DMS153 (cell line): ENCODE measurements at regions not wholly inside any gene's neighbourhood (a gene's known extent, or its start where the extent isn't known, plus 50 kb on each side); places are given as distances from the start of the nearest gene placed in this dataset.

Experiments
- DNase-seq: peaks from one replicate; lab custom pipeline; 2025; lab: John Stamatoyannopoulos, UW

DNA sequence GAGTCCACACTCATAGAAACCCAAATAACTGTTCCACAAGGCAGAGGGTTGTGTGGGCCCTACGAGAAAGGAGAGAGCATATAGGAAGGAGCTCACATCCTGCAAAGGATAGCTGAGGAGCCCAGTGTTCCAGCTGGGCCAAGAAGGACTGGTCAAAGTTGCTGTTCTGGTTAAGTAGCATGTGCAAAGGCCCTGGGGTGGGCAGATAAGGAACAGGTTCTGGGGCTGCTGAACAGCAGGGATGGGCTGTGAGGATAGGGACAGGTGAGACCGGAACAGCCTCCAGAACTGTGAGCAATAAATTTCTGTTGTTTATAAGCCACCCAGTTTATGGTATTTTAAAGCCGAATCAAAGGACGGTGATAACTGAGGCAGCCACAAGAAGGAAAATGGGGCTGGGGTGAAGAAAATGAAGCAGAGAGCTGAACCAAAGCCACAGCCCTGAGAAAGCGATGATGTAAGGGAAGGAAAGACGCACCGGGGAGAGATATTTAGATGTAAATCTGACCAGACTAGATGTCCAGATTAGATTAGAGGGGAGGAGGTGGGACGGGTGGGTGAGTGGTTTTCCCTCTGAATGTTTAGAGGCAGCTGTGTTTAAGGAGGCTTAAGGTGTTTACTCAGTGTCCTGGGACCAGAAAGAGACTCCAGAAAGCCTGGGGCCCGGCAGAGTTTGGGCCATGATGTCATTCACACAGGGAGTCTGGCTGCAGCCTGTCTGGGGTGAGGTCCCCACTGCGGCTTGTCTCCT lies 180.8 kb upstream of the BCOR start:
- DNase-seq = no peak

DNA sequence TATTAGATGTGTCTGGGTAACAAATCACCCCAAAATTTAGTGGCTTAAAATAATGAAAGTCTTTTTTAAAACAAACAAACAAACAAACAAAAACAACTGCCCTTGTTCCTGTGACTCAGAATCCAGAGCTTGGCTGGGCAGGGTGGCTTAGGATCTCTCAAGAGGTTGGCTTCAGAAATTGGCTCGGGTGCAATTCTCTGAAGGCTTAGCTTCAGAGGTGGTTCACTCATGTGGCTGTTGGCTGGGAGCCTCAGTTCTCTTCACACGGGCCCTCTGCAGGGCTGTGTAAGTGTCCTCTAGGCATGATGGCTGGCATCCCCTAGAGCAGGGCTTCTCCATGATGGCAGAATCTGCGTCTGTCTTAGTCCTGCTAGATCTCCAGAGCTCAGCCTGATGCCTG lies 179.9 kb upstream of the BCOR start:
- DNase-seq = no peak

- DNase-seq = no peak
Observed at GRCh38 chrX:40273356-40274050, 175.7 kb upstream of the BCOR start.

DNA sequence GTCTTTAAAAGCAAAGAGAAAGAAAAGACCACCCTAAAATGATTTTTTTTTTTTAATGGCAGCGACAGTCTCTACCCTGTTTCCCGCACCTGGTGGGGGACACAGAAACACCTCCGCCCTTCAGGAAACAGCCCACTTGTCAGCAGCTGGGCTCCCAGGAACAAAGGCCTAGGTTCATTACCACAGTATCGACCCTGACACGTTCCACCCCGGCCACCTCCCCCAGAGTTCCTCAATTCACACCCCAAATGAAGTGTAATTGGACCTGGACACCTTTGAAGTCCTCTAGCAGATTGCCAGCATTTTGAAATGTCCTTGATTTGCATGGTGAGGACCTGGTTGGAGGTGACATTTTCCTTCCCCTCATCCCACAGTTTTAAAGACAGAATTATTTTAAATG lies 175.0 kb upstream of the BCOR start:
- no peak for DNase-seq

DNA sequence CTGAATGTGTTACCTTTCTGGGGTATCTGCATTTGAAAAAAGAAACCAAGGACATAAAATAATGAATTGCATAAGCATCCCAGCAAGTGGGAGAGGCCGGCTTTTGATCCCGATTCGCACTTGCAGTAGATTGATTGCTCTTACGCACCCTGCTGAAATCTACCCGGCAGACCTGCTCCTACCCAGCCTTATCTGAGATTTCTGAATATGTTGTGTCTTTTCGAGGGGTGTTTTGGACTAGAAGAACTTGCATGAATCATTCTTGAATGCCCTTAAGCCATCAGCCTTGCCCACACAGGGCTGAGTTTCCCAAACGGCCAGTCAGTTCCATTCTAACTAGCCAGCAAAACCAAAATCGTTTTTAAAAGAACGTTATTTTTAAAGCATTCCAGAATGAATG lies 174.4 kb upstream of the BCOR start:
- no peak for DNase-seq

GRCh38 chrX:40268188-40268520 lies 170.4 kb upstream of the BCOR start:
- no peak for DNase-seq

GRCh38 chrX:40267334-40268187 lies 169.8 kb upstream of the BCOR start:
- no peak for DNase-seq

- DNase-seq = peak; percentile 20
Observed at GRCh38 chrX:40266490-40267333, 169.0 kb upstream of the BCOR start.

DNA sequence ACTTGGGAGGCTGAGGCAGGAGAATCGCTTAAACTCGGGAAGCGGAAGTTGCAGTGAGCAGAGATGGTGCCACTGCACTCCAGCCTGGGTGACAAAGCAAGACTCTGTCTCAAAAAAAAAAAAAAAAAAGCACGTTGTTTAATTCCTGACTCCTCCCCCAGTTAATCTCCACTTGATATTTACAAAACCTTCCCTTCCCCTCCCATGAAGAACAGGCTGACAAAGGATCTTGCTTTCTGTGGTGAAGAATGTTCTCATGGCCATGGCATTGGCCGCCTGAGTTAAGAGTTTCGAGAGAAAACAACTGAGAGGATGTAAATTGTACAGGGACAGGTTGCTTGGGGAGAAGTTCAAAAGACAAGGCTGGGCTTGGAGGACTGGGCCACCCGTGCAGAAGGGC lies 168.2 kb upstream of the BCOR start:
- no peak for DNase-seq

DNA sequence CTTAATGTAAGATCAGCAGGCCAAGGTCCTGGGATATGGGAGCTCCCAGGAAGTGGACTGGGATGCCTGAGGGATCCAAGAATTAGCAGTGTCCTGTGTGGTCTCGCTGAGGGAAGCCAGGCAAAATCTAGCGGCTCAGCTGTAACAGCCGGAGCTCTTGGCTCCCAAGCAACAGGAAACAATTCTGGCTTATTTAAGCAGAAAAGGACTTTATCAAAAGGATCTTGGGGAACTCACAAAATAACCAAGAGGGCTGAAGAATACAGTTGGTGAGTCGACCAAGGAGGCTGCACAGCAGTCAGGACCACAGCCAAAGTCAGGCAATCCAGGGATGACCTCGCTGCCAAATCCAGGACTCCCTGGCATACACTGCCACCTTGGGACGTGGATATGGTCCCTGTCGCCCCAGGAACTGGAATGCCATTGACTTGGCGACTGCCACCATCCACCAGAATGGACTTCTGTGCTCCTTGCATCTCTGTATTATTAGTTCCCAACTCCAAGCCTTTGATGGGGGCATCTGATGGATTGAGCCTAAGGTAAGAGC lies 165.3 kb upstream of the BCOR start:
- no peak for DNase-seq

DNA sequence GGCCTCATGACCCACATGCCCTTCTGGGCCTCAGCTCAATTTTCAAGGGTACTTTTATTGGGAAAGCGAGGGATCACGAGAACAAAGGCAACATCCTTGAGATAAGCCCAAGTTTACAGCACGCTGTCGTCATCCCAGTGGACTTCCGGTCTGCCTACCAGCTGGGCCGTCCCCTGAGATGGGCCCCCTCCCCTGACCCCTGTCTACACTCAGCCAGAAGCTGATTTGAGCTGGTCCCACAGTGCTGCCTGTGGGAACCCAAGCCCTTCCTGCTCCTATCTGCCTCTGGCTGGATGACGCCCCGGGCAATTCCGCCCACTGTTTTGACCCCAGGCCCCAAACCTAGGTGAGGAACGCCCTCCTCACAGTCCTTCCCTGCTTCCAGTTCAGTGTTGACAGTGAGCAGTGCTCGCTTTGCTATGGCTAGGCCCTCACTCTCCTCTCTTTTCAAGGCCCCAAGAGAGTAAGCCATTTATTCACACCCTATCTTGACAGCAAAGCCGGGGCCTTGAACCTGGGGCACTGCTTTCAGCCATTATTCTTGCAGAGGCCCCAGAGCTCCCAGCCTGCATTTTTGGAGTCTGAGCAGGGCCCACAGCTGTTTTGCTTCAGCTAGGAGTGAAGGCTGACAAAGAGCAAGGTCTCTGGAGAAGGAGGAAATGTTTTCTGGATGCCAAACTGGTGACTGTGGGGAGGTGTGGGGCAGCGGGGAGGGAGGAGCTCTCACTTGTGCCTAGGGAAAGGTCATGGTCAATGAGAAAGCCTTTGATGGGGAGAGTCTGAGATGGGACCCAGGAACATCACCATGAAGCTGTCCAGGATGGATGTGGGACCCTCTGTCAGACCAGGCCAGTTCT lies 164.6 kb upstream of the BCOR start:
- DNase-seq = no peak

- no peak for DNase-seq
Observed at GRCh38 chrX:40261833-40262156, 164.0 kb upstream of the BCOR start.

DNA sequence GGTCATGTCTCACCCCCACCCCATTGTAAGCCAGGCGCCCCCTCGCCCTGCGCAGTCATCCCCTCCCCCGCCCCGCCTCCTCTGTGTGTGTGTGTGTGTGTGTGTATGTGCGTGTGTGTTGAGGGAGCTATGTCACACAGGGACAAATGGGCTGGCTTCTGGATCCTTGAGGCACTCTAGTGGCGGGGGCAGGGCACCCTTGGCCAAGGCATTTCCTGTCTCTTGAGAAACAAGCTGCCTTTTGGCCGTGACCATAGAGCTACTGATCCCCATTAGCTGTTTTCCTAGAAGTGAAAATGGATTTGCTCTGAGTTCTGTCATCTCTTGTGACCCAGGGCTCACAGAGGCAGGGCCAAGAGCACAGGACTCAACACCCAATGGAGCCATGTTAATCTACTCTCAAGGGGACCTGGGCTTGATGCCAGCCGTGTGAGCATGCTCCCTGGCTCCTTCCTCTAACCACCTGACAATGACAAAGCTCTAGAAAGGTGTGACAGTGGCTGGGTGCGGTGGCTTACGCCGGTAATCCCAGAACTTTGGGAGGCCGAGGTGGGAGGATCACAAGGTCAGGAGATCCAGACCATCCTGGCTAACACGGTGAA lies 162.5 kb upstream of the BCOR start:
- no peak for DNase-seq

DNA sequence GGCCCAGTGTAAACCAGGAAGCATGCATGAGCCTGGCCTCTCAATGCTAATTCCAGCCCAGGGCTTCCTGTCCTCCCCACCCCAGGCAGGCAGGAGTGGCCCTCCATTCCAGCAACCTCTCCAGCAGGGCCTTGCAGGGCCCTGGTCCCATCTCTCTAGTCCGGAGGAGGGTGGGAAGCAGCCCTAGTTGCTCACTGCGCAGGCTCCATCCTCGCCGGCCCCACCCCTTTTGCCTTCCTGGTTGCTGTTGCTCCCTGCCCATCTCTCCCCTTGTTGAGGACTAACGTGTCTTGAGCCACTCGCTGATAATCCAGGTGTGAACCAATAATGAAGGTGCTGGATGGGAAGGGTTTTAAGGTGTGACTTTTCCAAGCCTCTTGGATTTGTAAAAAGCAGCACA lies 161.2 kb upstream of the BCOR start:
- DNase-seq = no peak

DNA sequence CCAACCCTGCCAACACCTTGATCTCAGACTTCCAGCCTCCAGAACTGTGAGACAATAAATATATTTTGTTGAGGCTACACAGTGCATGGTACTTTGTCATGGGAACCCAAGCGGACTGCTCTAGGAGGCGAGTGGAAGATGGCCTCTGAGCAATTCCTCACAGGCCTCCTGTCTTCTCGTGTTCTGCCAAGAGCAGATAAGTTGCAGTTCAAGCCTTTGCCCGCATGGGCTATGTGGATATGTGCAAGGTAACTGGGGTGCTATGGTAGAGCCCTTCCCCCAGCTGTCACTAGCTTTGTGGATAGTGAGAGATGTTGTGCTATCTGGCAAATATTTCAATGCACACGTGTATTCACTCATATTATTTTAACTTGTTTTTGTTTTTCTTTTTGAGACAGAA lies 156.0 kb upstream of the BCOR start:
- no peak for DNase-seq

GRCh38 chrX:40249582-40249981 lies 151.8 kb upstream of the BCOR start:
- no peak for DNase-seq

DNA sequence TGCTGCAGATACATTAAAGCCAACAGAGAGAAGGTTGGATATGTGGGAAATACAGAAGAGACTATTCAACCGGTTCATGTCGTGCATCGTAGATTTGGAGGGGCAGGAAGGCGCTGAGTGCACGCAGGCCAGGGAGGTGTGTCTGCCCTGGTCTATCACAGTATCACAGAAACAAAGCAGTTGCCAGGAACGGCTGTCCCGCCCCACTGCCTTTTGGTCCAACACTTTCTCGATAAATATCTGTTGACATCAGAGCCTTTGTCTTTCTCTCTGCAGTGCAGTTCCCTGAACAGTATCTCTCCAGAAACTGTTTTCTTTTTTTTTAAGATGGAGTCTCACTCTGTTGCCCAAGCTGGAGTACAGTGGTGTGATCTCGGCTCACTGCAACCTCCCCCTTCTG lies 151.1 kb upstream of the BCOR start:
- no peak for DNase-seq

GRCh38 chrX:40247848-40248622 lies 150.3 kb upstream of the BCOR start:
- DNase-seq = no peak

DNA sequence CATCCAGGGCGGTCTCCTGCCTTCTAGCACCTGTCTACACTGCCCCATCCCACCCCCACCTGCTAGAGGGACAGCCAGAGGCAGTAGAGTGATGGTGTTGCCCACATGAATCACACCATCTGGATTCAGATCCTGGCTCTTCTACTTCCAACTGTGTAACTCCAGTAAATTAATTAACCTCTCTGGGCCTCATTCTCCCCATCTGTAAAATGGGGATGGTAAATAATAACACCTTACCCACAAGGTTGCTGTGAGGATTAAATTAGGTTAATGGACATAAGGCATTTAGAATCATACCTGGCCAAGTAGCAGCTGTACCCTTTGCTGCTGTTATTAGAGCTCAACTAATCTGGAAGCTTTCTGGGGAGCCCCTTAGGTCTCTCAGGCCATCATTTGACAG lies 149.6 kb upstream of the BCOR start:
- DNase-seq = no peak
